ENCODE measurements at regions not wholly inside any gene's neighbourhood (a gene's known extent, or its start where the extent isn't known, plus 50 kb on each side); places are given as distances from the start of the nearest gene placed in this dataset.

DNA sequence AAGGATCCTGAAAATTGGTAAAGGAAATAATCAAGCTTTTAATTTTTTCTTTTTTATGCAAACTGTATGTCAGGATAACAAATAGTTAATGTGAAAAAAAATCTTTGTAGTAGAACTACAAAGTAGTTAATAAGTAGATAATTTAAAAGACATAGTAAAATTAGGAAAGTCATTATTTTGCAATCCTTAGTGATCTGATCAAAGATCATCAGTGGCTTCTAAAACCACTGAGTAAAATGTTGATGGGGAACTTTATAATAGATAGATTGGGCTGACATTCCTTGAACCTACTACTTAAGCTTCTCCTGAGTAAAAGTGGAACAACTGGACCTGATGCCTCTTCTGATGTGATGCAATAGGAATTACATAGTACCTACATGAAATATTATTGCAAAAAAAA, 119.0 kb upstream of the TMTC2 start:
- Histone ChIP-seq H3K27ac (ENCODE audit: extremely low read depth, low read depth, low read length) (no peak overlapping the region), H2AFZ (ENCODE audit: low read depth, low read length) (no peak overlapping the region), H3K27me3 (ENCODE audit: control insufficient read depth in 2 of 2, insufficient read depth in 2 of 2, low read length in 2 of 2) (no peaks in the 10 kb centered on the region), H3K9ac (ENCODE audit: insufficient read depth in 1 of 2, low read depth in 2 of 2, low read length in 2 of 2) (no peak overlapping the region), H3K79me2 (ENCODE audit: control insufficient read depth, insufficient read depth, low read length) (no peaks in the 10 kb centered on the region), H3K4me2 (ENCODE audit: insufficient read depth, low read length) (no peak overlapping the region), H3K36me3 (ENCODE audit: control insufficient read depth, insufficient read depth, low read length) (no peaks in the 10 kb centered on the region), H3K4me1 (replicated peaks in 1 of 2; ENCODE audit: control insufficient read depth in 2 of 2, insufficient read depth in 2 of 2, low read length in 2 of 2) (no peaks in the 10 kb centered on the region), H4K20me1 (replicated peaks; ENCODE audit: control insufficient read depth, insufficient read depth, low read length) (no peaks in the 10 kb centered on the region), H3K9me3 (replicated peaks; ENCODE audit: control insufficient read depth, insufficient read depth, low read depth, low read length) (no peaks in the 10 kb centered on the region), H3K9me1 (ENCODE audit: control insufficient read depth, insufficient read depth, low read length) (no peaks in the 10 kb centered on the region), H3K4me3 (no peak overlapping the region)
- ChIA-PET CTCF (ENCODE audit: low intra/inter-chr PET ratio) (no interaction called here), POLR2A (no interaction called here)
- no TSS peak for BruUV-seq (replicated peaks)
- FAIRE-seq (no peak), DNase-seq (ENCODE audit: extremely low read depth in 1 of 4, low spot score in 3 of 4) (no peak), ATAC-seq (no peak)
- intact Hi-C loops (cut with micrococcal nuclease) (no loop called here), in situ Hi-C loops (cut with MboI) (no loop called here)
- TF ChIP-seq BDP1 (IDR thresholded peaks at IDR 0.05; ENCODE audit: insufficient read depth, insufficient read length) (no peak), MITF (IDR thresholded peaks at IDR 0.05) (no peak), ZNF143 (CRISPR knock-in tag; IDR thresholded peaks at IDR 0.05) (no peak), SRF (CRISPR knock-in tag; IDR thresholded peaks at IDR 0.05) (no peak), PREB (CRISPR knock-in tag; IDR thresholded peaks at IDR 0.05) (no peak), SRSF1 (IDR thresholded peaks at IDR 0.05; ENCODE audit: low read depth, low read length) (no peak), MIER1 (IDR thresholded peaks at IDR 0.05; ENCODE audit: low read depth) (no peak), ZFPM2 (CRISPR knock-in tag; IDR thresholded peaks at IDR 0.05) (no peak), BMI1 (IDR thresholded peaks at IDR 0.05; ENCODE audit: low read length) (no peak), ETV1 (tag; conservative IDR thresholded peaks at IDR 0.05; ENCODE audit: low read depth) (no peak)
- TF ChIP-seq, protein P1, sequence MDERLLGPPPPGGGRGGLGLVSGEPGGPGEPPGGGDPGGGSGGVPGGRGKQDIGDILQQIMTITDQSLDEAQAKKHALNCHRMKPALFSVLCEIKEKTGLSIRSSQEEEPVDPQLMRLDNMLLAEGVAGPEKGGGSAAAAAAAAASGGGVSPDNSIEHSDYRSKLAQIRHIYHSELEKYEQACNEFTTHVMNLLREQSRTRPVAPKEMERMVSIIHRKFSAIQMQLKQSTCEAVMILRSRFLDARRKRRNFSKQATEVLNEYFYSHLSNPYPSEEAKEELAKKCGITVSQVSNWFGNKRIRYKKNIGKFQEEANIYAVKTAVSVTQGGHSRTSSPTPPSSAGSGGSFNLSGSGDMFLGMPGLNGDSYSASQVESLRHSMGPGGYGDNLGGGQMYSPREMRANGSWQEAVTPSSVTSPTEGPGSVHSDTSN (CRISPR knock-in tag; IDR thresholded peaks at IDR 0.05; ENCODE audit: low read depth), result no peak
- TF ChIP-seq, protein P1 (tag; conservative IDR thresholded peaks at IDR 0.05; ENCODE audit: low read depth), result no peak

Data from K562 (cell line).